ENCODE measurements at regions not wholly inside any gene's neighbourhood (a gene's known extent, or its start where the extent isn't known, plus 50 kb on each side); places are given as distances from the start of the nearest gene placed in this dataset.

DNA sequence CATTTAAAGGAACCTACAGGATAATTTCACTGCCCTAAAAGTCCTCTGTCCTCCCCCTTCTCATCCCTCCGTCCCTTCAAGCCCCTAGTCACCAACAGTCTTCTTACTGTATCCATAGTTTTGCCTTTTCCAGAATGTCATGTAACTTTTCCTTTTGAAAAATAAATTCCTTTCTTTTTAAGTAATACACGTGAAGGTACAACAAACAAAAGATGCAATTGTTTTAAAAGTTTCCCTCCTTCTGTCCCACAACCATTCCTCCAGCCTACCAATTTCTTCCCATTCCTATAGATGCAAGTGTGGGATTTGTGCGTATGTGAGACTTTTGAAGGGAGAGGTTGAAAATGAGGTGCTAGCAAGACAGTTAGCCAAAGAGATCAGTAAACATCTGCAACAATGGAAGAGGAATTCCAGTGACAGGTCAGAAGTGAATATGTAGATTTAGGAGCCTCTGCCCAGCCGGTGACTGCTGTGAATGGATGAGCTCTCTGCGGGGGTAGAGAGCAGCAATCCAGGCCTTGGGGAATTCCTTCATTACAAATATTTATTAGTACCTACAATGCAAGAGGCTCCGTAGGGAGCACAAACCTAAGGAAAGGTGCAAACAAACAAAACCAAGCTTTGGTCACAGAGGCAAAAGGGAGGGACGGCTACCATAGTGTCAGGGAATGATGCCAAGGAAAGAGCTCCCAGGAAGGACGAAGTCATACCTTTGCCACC lies 243.6 kb downstream of the SKIDA1 start:
- no peak overlapping the region for H3K27ac Mint-ChIP-seq
- H3K4me1 Mint-ChIP-seq, result no peaks in the 10 kb centered on the region
- H3K9me3 Mint-ChIP-seq, result no peaks in the 10 kb centered on the region
- no peaks in the 10 kb centered on the region for H3K36me3 Mint-ChIP-seq
- ATAC-seq, result no peak
- no peaks in the 10 kb centered on the region for H3K27me3 Mint-ChIP-seq
- H3K4me3 Mint-ChIP-seq, result no peak overlapping the region

DNA sequence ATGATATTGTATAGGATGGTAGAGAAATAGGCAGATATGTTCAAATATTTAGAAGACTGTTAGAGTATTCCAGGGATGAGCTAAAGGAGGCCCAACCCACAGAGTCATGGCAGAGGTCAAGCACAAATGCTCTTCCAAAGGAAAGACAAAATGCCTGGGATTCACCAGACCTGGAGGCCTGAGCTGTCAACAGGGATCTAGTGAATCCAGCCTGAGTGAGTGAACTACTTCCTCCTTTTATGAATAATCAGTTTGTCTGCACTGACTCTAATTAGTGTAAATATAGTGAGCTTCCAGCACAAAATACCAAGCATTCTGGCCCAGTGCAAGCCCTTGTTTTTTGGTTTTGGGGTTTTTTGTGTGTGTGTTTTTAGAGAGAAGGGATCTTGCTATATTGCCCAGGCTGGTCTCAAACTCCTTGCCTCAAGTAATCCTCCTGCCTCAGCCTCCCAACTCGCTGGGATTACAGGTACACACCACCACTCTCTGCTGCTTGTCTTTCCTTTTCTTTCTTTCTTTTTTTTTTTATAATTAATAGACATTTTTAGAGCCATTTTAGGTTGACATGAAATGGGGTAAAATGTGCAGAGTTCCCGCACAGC lies 244.4 kb downstream of the SKIDA1 start:
- Mint-ChIP-seq H3K27ac (no peak overlapping the region), H3K36me3 (no peaks in the 10 kb centered on the region), H3K27me3 (no peaks in the 10 kb centered on the region), H3K4me1 (no peaks in the 10 kb centered on the region), H3K4me3 (no peak overlapping the region), H3K9me3 (no peaks in the 10 kb centered on the region)
- no peak for ATAC-seq

DNA sequence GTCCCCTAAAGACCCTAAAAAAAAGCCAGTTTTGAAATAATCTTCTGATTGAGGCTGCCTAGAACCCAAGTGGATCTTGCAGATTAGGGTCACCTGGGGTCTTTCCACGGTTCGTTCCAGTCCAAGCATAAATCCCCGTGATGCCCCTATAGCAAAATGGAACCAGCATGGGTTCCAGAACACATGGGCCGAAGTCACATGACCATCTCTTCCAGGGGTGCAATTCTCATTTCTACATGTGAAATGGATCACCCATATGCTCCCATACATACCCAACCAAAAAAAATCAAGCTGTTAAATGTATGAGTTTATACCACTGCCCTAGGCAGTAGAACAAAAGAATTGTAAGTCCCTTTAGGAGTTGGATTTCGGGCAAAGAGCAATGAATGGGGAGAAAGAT lies 245.4 kb downstream of the SKIDA1 start:
- no peaks in the 10 kb centered on the region for H3K4me1 Mint-ChIP-seq
- H3K9me3 Mint-ChIP-seq, result no peaks in the 10 kb centered on the region
- no peak overlapping the region for H3K4me3 Mint-ChIP-seq
- H3K27ac Mint-ChIP-seq, result no peak overlapping the region
- H3K27me3 Mint-ChIP-seq, result no peaks in the 10 kb centered on the region
- ATAC-seq, result no peak
- H3K36me3 Mint-ChIP-seq, result no peaks in the 10 kb centered on the region

DNA sequence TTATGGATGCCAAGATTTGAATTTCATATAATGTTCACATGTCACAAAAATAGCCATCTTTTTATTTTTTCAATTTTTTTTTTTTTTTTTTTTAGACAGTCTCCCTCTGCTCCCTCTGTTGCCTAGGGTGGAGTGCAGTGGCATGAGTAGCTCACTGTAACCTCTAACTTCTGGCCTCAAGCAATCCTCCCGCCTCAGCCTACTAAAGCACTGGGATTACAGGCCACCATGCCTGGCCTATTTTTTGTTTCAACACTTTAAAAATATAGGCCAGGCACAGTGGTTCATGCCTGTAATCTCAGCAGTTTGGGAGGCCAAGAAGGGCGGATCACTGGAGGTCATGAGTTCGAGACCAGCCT lies 246.3 kb downstream of the SKIDA1 start:
- Mint-ChIP-seq H3K27me3 (no peaks in the 10 kb centered on the region), H3K27ac (no peak overlapping the region), H3K9me3 (no peaks in the 10 kb centered on the region), H3K4me1 (no peaks in the 10 kb centered on the region), H3K4me3 (no peak overlapping the region), H3K36me3 (no peaks in the 10 kb centered on the region)
- ATAC-seq, result no peak

DNA sequence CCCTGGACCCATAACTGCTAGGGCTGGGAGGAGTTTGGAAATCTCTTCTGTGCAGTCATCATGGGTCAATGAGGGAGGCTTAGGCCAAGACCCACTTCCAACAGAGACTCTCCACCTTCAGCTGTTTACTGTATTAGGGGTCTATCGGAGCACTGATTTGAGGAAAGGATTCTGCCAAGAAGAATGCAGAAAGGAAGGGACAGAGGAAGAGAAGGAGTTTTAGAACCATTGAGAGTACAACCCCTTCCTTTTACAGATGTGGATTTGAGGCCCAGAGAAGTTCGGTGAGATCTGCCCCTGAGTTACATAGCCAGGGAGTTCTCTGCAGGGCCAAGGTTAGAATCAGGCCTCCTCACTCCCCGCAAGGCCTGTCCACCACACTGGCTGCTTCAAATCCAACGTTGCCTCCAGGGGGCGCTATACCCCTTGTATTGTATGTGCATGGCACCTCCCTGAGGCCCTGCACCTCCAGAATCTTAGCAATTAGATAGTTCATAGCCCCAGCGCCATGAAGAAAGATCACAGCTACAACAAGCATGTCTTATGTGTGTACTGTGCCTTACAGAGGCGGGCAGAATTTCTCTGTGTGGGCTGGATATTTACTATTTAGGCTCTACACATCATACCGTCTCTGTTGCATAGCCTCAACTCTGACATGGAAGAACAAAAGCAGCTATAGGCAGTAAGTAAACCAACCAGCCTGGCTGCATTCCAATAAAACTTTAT lies 246.8 kb downstream of the SKIDA1 start:
- ATAC-seq, result no peak
- Mint-ChIP-seq H3K4me3 (no peak overlapping the region), H3K27me3 (no peaks in the 10 kb centered on the region), H3K36me3 (no peaks in the 10 kb centered on the region), H3K27ac (no peak overlapping the region), H3K4me1 (no peaks in the 10 kb centered on the region), H3K9me3 (no peaks in the 10 kb centered on the region)

DNA sequence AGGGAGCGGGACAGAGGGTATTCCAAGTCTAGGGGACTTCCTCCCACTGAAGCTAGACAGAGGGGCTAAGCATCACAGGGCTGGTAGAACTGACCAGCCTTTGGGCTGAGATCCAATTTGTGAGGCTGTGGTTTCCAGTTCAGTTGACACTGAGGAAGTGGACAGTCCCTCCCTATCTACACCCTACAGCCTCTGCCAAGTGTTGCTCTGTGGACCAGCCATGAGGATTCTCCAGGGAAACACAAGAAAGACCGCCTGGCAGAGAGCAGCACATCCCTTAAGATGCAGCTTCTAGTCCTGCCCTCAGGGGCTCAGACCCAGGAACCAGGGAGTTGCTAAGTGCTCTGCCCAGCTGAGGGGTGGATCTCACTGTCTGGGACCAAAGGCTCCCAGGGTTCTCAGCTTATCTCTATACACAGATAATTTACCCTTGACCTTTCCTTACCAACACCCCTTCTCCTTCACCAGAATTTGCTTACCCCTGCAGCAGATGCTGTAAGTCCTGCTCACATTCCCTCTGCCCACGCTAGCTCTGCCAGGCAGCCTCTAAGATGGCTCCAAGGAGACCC lies 252.0 kb downstream of the SKIDA1 start:
- Mint-ChIP-seq H3K4me1 (no peaks in the 10 kb centered on the region), H3K9me3 (peaks cover 6% of the 10 kb centered on the region), H3K36me3 (no peaks in the 10 kb centered on the region), H3K27ac (no peak overlapping the region), H3K4me3 (no peak overlapping the region), H3K27me3 (no peaks in the 10 kb centered on the region)
- no peak for ATAC-seq

DNA sequence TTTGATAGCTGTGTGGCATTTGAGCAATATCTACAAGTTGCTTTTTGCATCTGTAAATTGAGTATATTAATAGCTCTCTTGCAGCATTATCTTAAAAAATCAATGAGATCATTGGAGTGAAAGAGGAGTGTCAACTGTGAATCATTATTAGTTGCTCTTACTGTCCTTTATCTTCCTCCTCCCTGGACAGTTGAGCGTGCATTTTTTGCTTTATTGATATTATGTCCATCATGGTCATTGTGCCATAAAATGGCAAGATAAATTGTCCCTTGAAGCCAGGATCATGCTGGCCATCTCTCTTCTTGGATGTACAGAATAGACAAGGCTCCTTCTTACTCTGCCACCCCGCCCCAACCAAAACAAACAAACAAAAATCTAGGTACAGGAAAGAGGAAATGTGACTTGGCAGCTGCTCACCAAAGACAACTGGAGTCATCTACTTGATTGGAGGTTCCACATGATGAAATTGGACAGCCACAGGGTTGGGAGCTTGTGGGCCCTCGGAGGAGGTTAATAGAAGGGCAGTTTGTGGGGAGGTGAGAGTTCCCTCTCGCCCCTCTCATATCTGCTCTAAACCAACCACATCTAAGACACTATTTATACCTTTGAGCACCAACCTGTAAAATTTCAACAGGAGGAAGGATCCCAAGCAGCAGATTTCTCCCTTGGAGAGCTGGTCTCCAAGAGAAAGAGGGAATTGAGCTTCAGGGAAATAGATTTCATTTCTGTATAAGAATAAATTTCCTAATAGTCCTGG lies 252.7 kb downstream of the SKIDA1 start:
- ATAC-seq, result no peak
- Mint-ChIP-seq H3K9me3 (peaks cover 6% of the 10 kb centered on the region), H3K27ac (no peak overlapping the region), H3K4me1 (no peaks in the 10 kb centered on the region), H3K4me3 (no peak overlapping the region), H3K36me3 (no peaks in the 10 kb centered on the region), H3K27me3 (no peaks in the 10 kb centered on the region)

DNA sequence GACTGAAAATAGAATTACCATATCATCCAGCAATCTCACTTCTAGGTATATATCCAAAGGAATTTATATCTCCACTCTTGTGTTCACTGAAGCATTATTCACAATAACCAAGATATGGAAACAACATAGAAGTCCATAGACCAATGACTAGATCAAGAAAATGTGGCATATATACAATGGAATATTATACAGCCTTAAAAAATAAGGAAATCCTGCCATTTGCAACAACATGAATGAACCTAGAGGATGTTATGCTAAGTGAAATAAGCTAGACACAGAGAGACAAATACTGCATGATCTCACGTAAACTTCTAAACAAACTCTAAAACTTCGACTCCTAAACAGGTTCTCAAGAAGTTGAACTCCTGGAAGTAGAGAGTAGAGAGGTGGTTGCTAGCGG lies 254.5 kb downstream of the SKIDA1 start:
- H3K27me3 Mint-ChIP-seq, result no peaks in the 10 kb centered on the region
- peaks cover 6% of the 10 kb centered on the region for H3K9me3 Mint-ChIP-seq
- H3K4me3 Mint-ChIP-seq, result no peak overlapping the region
- ATAC-seq, result no peak
- H3K27ac Mint-ChIP-seq, result no peak overlapping the region
- no peaks in the 10 kb centered on the region for H3K36me3 Mint-ChIP-seq
- H3K4me1 Mint-ChIP-seq, result no peaks in the 10 kb centered on the region

DNA sequence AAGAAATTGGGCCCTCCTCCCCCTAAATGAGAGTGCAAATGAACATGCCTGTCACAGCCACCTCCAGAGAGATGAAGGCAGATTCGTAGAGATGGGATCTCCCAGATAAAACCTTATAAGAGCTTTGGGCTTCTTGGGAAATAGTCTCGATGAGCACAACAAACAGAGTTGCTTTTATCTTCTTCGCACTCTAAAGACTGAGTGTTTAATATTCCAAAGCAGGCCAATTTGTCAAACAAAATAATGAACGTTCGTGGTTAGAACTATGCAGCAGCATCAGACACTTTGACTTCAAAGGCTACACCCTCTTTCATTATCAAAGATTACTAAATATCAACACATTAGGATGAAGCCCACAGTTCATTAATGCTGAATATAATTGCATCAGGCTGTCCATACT lies 256.2 kb downstream of the SKIDA1 start:
- no peak overlapping the region for H3K27ac Mint-ChIP-seq
- no peak for ATAC-seq
- no peak overlapping the region for H3K4me3 Mint-ChIP-seq
- H3K36me3 Mint-ChIP-seq, result no peaks in the 10 kb centered on the region
- H3K4me1 Mint-ChIP-seq, result no peaks in the 10 kb centered on the region
- peaks cover 6% of the 10 kb centered on the region for H3K9me3 Mint-ChIP-seq
- H3K27me3 Mint-ChIP-seq, result no peaks in the 10 kb centered on the region

DNA sequence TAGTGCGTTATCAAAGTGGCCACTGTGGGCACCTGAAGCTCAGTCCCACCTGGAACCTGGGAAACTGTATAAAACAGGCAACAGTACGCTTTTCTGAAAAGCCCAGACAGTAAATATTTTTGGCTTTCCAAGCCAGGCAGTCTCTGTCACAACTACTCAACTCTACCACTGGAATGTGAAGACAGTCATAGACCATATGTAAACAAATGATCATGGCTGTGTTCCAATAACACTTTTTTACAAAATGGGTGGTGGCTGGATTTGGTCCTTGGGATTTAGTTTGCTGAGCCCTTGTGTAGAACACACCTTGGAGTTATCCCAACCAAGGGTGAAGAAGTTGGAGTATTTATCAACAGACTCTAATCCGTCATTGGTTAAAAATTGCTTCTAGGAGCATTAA lies 259.9 kb downstream of the SKIDA1 start:
- no peaks in the 10 kb centered on the region for H3K27me3 Mint-ChIP-seq
- no peak overlapping the region for H3K27ac Mint-ChIP-seq
- H3K36me3 Mint-ChIP-seq, result no peaks in the 10 kb centered on the region
- peaks cover 2% of the 10 kb centered on the region for H3K9me3 Mint-ChIP-seq
- H3K4me3 Mint-ChIP-seq, result no peak overlapping the region
- no peak for ATAC-seq
- no peaks in the 10 kb centered on the region for H3K4me1 Mint-ChIP-seq

DNA sequence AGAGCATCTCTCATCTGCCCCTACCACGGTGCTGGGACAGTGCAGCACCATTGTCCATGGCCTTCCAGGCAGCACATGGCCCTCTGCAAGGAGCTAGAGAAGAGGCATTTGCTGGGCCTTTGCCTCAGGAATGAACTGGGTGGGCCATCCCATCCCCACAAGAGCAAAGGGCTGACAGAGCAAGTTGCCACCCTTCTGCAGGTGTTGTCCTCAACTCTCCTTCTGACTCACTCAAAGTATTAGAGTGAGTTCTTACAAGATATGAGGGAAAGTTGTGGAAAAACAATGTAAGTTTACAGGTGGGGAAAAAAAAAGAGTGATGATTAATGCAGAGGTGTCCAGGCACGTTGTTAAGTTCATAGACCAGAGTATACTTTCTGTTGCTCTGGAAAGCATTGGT lies 261.2 kb downstream of the SKIDA1 start:
- Mint-ChIP-seq H3K27me3 (no peaks in the 10 kb centered on the region), H3K4me3 (no peak overlapping the region), H3K36me3 (no peaks in the 10 kb centered on the region), H3K9me3 (no peaks in the 10 kb centered on the region), H3K4me1 (no peaks in the 10 kb centered on the region), H3K27ac (no peak overlapping the region)
- ATAC-seq, result no peak

DNA sequence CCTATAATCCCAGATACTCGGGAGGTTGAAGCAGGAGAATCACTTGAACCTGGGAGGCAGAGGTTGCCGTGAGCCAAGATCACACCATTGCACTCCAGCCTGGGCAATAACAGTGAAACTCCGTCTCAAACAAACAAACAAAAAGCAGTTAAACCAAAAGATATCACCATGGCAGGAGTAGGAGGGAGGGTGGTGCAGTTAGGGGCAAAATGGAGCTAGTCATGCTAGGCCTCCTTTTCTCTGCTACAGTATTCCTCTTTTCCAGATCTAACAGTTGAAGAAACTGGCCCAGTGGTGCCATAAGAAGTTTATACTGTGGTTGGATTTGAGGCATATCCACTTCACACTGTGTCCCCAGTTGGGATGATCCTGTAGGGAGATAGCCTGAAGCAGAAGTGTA lies 261.6 kb downstream of the SKIDA1 start:
- Mint-ChIP-seq H3K36me3 (no peaks in the 10 kb centered on the region), H3K4me3 (no peak overlapping the region), H3K4me1 (no peaks in the 10 kb centered on the region), H3K27me3 (no peaks in the 10 kb centered on the region), H3K27ac (no peak overlapping the region), H3K9me3 (no peaks in the 10 kb centered on the region)
- no peak for ATAC-seq

DNA sequence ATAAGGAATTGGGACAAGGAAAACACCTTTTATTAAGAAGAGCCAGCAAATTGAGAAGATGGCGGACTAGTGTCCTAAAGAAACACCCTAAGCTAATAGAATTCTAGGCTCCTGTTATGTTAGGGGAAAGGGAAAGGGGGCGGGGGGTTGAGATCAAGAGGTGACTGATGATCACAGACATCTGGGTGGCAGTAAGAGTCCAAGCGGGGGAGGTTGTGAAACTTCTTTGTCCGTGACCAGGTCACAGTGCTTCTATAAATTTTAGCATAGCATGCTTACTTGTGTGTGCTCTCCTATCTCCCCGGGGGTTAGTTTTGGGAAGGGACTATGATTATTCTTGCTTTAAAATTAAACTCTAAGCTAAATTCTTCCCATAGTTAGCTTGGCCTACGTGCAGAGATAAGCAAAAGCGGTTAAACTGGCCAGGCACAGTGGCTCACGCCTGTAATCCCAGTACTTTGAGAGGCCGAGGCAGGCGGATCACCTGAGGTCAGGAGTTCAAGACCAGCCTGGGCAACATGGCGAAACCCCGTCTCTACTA lies 262.1 kb downstream of the SKIDA1 start:
- Mint-ChIP-seq H3K36me3 (no peaks in the 10 kb centered on the region), H3K27me3 (no peaks in the 10 kb centered on the region), H3K9me3 (no peaks in the 10 kb centered on the region), H3K27ac (no peak overlapping the region), H3K4me3 (no peak overlapping the region), H3K4me1 (no peaks in the 10 kb centered on the region)
- no peak for ATAC-seq

DNA sequence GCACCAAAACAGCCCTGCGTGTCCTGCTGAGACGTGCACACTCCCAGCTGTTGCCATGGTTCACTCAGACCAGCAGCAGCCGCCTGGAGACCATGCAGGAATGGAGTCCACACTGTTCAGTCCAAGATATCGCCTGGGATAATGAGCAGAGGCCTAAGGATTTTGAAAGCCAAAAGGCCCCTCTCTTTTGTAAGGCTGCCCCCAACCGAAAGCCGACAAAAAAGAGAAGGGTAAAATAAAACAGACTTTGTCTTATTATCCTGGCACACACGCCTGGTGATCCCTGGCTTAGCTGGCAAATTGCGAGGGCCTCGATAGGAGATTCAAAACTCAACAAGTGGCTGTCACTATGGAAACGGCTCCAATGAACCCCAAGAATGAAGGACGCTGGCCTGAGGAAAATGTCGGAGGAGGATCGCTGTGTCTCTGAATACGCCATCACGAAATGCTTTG lies 263.6 kb downstream of the SKIDA1 start:
- no peak overlapping the region for H3K4me3 Mint-ChIP-seq
- no peaks in the 10 kb centered on the region for H3K36me3 Mint-ChIP-seq
- no peaks in the 10 kb centered on the region for H3K27me3 Mint-ChIP-seq
- H3K4me1 Mint-ChIP-seq, result no peaks in the 10 kb centered on the region
- ATAC-seq, result no peak
- H3K27ac Mint-ChIP-seq, result no peak overlapping the region
- no peaks in the 10 kb centered on the region for H3K9me3 Mint-ChIP-seq

DNA sequence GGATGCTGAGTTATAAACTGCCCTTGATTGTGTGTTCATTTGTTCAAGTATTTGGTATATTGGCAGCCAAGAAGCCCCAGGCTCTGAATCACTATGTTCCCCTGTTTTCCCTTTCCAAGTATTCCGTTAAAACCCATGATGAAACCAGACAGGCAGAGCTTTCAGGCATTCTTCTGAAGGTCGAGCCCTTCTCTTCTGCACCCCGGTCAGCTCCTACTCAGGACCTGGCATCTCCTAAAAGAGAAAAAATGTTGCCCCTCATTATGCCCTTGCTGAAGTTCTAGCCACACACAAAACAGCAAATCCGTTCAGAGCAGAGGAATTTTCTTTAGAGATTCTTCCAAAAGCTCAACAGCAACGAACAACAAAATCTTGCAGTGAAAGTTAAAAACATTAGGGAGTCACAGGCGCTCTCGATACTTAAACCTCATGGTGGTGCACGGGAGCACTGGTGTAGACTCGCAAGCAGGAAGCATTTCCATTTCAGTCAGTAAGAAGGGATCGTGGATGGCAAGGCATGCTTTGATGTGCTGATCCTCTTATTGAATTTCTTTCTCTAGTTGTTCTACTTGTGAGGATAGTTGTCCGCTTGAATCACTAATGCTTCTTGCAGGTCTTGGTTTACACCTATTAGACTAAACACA lies 264.9 kb downstream of the SKIDA1 start:
- no peaks in the 10 kb centered on the region for H3K27me3 Mint-ChIP-seq
- ATAC-seq, result no peak
- H3K4me3 Mint-ChIP-seq, result no peak overlapping the region
- H3K4me1 Mint-ChIP-seq, result no peaks in the 10 kb centered on the region
- no peak overlapping the region for H3K27ac Mint-ChIP-seq
- no peaks in the 10 kb centered on the region for H3K9me3 Mint-ChIP-seq
- H3K36me3 Mint-ChIP-seq, result no peaks in the 10 kb centered on the region

Data from stimulated activated memory B cell treated with anti-CD40 and anti-IgM and Interleukin-4, amounts not matched to agents 10 μg/mL and 1 μg/mL and 100 μg/mL, for 72 hours (primary cell).